NT2/D1 (cell line): ENCODE measurements at regions not wholly inside any gene's neighbourhood (a gene's known extent, or its start where the extent isn't known, plus 50 kb on each side); places are given as distances from the start of the nearest gene placed in this dataset.

Experiments
- SUZ12 ChIP-seq: IDR thresholded peaks from 2 replicates; pipeline ENCODE4 v1.6.1; 2011; ENCODE audit not compliant: insufficient read length, insufficient read depth; ENCODE audit errors: extremely low read depth
- YY1 ChIP-seq: IDR thresholded peaks from 2 replicates; pipeline ENCODE4 v1.6.1; 2011; ENCODE audit not compliant: insufficient read length, insufficient read depth
- ZNF274 ChIP-seq: IDR thresholded peaks from 2 replicates; pipeline ENCODE4 v1.6.1; 2011; ENCODE audit warnings: mild to moderate bottlenecking, low read depth, low read length

DNA sequence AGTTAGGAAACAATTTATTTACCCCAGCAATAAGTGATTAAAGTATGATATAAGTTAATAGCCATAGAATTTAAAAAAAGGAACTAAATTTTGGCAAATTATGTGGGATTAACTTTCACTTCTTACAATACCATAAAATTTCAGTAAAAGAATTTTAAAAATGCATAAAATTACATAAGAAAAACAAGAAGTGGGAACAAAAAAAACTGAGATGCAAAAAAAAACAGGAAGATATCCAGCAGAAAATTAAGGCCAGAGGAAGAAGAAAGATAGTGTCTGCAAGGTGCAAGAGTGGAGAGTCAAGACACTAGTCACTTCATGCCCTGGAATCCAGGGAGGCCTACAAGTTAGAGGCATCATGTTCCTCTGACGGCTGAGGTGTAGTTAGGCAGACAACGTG, 184.2 kb downstream of the GASK1B start:
- TF ChIP-seq YY1 (no peak), ZNF274 (no peak), SUZ12 (no peak)
